Ramos (cell line): ENCODE measurements at regions not wholly inside any gene's neighbourhood (a gene's known extent, or its start where the extent isn't known, plus 50 kb on each side); places are given as distances from the start of the nearest gene placed in this dataset.

Experiments used
- in situ Hi-C: fragments of 300-500 bp; cut with MboI; formaldehyde crosslinking; loops from one replicate; pipeline ENCODE4 v1.14.3; 2022; ENCODE audit warnings: low sequenced_read_pairs; ENCODE audit not compliant: unreplicated experiment

DNA sequence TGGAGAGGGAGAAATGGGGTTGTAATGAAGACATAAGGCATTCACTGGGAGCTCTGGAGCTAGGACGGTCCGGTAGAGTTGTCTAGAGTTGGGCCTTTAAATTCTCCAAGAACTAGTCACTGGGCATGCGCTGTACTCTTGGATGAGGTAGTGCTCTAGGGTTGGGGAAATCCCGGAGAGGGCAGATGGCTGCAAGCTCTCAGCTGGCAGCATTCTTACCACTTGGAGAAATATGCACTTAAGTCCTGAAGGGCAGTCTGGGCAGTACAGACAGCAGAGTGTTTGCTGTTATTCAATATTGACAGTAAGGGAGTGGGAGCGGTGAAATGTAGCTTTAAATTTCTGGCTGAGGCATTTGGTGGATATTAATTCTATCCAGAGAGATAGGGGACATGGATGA, 214.6 kb downstream of the RDH14 start:
- in situ Hi-C loops = no loop called here

DNA sequence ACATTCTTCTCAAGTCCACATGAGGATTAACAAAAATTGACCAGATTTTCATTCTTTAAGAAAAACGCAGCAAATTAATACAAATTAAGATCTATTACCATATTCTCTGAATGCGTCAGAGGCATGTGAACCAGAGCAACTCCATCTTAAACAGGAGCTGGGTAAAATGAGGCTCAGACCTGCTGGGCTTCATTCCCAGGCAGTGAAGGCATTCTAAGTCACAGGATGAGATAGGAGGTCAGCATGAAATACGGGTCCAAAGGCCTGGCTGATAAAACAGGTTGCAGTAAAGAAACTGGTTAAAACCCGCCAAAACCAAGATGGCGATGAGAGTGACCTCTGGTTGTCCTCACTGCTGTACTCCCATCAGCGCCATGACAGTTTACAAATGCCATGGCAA, 217.6 kb downstream of the RDH14 start:
- in situ Hi-C loops = no loop called here

DNA sequence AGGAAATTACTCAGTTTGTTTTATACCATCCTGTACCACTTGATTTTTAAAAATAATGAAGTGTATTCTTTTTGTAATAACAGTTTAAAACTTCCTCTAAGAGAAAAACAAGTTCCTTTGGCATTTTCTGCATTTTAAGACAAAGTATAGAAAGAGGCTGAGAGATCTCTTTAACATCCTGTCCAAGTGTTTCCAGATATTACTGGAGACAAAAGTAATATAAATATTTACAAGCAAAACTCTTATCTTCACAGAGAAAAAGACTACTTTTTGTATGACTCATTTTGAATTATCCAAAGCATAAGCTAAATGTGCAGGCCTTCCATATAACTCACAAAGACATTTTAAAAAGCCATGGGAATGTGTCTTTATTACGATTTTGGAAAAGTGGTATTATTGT, 221.1 kb downstream of the RDH14 start:
- in situ Hi-C loops = no loop called here

DNA sequence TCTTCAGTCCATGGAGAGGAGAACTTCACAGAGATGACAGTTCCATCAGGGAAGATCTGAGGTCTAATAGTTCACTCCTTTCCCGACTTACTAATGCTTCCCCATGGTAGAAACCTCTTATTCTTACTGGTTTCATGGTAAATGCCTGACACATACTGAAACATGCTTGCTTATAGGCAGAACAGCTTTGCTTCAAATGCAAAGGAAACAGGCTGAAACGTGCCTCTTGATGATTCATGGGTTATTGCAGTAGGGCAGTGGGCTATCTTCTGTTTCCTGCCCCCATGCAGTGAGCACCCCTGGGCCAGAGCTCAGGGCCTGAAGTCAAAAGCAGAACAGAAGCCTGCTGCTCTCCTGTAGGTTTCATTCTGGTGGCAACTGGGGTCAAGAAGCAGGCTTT, 223.5 kb downstream of the RDH14 start:
- in situ Hi-C loops = no loop called here

DNA sequence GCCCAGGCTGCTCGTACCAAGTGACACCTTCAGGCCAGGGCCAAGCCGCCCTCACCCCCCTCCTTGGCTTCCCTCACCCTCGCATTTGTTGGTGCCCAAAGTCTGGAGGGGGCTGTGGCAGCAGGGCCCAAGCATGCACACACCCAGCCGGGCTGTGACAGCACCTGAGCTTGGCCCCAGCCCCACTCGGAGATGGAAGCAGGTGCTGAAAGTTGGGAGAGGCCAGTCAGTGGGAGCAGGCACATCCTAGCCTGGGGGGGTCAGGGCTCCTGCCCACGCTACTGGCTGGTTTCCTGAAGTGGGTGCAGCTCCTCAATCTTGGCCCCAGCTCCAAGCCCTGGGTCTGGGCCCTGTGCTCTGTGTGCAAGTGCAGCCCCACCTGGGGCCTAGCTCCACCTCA, 228.0 kb downstream of the RDH14 start:
- in situ Hi-C loops = no loop called here

DNA sequence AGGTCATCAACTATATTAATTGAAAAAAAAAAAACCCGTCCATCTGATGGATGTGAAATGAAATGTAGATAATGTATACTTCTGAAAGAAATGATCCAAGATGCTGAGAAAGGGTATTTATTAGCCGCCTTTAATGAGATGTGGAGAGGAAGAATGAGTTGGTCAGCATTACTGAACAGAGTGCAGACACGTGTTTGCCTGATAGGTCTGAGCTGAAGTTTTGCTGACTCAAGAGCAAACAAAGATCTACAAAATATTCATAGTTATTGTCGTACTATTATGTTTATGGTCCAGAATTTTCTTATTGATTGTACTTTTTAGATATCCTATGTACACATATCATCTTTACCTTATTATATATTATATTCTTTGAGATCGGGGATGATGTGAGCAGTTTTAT, 235.3 kb downstream of the RDH14 start:
- in situ Hi-C loops = no loop called here

DNA sequence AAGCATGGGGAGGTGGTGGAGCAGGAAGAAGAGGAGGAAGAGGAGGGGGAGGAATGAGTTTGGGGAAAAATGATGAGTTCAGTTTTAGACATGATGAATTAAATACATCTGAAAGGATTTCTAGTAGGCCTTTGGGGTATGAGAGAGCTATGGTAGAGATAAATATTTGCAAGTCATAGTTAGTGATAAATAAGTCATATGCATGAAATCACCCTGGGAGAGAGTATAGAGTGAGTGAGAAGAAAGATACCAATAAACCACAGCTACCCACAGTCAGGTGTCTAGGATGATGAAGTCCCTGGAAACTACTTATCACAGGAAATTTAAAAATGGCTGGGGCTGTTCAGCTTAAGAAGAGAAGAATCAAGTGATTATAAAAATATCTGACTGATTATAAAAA, 240.5 kb downstream of the RDH14 start:
- in situ Hi-C loops = no loop called here

DNA sequence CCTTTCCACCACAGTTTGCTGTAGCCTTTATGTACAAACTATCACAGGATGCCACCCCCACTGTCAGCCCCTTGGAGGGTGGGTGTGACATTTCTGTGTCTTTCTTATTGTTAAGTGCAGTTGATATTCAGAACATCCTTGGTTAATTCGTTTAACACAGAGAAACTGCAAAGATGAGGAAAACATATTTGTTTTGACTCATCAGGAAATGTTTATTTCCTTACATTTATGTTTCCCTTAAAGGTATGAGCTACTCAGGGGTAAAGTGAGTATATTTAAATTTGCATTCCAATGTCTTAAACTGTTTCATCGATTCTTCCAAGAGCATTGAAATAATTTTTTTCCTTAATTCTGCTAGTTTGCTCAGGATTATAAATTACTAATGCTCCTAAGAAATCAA, 243.4 kb downstream of the RDH14 start:
- in situ Hi-C loops = no loop called here

DNA sequence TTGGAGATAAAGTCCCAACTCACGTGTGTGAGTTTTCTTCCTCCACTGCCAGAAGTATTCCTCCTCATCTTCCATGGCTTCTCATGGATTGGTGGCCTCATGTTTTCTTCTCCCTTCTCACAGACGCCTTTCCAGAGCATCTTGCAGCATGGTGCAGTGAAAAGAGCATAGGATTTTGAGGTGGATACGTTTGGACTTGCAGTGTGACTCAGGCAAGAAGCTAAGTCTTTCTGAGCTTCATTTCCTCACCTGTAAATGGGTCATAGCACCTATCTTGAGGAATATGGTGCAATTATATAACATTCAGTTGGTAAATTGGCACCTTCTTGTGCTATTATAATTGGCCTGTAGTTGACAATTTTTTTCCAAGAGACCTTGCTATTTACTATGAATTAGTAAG, 247.6 kb downstream of the RDH14 start:
- in situ Hi-C loops = no loop called here

DNA sequence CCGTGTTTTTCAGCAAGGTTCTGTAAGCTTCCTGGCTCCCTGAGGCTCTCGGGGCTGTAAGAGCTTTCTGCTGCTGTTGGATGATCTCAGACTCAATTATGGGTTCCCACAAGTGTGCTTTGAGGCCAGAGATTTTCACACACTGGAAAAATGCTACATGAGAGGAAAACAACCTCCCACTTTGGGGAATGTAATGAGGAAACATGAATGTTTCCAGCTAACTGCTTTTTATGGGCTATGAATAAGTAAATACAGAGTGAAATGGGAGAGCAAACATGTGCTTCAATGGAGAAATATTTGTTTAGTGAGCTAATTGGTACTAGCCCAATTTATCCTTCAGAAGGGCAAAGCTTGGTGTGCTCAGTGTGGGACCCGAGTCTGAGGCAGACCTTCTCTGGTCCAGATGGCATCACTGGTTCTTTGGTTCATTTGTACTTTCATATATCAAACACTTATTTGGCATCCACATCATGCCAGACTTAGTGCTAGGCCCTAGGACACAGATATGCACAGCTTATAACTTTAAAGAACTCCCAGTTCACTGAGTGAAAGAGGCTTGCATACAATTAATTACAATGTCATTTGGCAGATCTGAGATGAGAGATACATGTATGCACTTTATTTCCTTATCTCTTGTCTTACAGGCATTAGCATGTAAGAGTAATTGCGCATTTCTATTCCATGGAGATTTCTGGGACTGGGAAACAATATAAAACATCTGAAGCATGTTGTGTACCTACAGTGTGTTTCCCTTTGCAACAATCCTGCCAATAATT, 248.8 kb downstream of the RDH14 start:
- in situ Hi-C loops = no loop called here

DNA sequence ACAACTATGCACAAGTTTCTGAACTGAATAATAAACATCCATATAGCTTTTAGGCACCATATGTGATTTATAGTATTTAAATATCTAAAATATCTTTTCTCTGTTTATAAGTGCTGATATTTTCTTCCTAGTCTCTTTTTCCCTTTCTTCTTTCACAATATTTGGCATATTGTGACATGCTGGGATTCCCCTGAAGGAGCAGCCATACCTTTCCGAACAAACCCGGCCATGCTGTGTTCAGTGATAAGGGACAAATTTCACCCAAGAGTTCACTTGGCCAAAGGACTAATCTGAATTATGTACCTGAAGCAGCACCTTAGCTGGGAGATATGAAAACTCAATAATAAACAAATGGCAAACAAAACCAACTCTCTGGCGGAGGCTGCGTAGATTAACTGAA, 250.8 kb downstream of the RDH14 start:
- in situ Hi-C loops = no loop called here

DNA sequence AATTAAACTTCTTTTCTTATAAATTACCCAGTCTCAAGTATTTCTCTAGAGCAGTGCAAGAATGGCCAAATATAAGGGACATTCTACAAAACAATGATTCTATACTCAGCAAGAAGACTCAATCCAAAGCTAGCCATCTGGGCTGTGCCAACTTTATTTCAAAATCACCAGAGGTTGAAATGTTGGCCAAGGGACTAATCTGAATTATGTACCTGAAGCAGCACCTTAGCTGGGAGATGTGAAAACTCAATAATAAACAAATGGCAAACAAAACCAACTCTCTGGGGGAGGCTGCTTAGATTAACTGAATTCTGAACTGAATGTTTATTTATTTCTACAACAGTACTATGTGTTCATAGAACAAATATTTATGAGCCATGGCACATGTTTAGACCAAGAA, 251.3 kb downstream of the RDH14 start:
- in situ Hi-C loops = no loop called here

DNA sequence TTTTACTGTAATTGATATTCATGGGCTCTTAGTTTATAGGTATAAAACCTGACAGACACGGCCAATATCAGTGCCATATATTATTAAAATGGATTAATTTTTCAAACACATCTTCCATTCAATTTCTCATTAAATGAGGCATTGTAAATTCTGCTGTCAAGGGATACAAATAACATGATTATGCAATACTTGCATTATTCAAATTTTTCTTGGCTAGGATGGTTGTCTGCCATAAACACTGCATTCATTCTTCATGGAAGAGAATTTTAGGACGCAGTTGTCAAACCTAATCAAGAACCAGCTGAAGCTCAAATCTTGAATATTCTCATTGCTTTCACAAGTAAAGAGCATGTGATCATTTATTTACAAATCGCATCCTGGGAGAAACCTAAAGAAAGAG, 255.6 kb downstream of the RDH14 start:
- in situ Hi-C loops = no loop called here

DNA sequence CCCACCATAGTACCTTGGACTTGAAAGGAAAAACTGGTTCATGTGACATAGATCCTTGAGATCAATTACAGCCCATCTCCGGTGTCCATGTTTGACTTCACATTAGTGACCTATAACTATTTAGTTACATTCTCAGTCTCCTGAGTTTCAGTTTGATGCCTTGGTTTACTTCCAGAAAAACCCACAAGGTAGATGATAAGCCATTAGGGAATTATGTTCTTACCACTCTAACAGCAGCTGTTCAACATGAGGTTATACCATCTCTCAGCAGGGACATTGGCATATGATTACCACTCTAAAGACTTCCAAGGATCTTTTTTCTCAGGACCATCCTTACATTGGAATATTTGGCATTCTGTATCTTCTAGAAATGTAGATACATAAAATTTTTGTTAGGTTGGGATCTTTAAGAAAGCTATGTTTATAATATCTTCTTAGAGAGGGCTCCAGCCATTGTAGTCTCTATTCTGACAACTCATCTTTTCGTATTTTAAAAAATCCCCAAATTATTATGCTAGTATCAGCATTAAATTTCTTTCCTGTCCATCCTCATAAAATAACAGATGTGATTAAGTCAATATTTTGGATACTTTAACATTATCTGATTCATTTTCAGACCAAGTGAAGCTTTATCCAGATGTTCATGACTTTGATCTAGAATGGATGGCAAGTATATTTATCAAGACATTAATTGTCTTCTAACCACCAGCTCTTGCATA, 258.9 kb downstream of the RDH14 start:
- in situ Hi-C loops = no loop called here

DNA sequence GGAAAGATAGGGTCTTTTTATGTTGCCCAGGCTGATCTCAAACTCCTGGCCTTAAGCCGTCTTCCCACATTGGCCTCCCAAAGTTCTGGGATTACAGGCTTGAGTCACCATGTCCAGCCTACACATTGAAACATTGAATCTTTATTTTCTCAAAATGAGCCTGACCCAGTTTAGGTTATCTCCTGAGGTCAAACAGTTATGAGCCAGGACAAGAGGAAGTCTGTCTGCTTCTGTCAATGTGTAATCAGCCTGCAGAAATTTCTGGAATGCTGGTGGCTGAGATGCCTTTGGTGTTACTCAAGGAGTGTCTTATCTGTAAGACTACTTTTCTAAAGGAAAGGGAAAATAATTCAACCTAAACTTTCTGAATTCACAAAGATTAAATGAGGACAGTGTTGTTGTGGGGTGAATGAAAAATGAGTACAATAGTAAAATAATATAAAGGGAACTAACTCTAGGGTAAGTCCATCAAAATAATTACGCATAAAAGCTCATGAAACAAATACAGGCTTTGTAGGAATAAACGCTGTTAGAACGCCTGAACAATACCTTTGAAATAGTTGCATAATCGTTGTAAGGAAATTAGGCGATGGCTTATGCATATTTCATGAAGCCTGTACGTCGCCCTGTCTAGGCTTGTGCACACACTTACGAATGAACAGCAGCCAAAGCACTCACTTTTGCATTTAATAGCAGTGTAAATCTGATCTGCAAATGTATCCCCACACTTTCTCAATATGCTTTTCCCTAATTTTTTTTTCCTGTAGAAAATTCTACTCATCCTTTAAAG, 260.8 kb downstream of the RDH14 start:
- in situ Hi-C loops = no loop called here

DNA sequence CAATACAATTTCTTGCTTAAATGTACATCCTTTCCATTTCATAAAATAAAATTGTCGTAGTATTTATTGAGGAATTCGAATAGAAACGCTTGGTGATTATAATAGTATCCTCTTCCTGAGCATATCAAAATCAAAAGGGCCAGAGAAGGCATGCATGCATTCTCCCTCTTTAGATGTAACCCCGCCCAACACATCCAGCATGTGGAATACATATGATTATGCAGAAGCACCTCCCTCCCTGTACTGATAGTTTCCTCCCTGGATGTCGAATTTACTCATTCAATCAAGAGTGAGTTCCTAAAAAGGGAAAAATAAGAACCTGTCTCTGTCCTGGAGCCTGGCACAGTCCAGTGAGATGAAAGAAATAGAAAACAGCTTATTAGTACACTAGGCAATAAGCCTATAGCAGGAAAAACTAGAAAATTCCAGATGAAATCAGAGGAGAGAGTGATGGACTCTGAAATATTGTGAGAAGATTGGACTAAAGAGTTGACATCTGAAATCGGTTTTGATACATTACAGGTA, 262.9 kb downstream of the RDH14 start:
- in situ Hi-C loops = no loop called here

DNA sequence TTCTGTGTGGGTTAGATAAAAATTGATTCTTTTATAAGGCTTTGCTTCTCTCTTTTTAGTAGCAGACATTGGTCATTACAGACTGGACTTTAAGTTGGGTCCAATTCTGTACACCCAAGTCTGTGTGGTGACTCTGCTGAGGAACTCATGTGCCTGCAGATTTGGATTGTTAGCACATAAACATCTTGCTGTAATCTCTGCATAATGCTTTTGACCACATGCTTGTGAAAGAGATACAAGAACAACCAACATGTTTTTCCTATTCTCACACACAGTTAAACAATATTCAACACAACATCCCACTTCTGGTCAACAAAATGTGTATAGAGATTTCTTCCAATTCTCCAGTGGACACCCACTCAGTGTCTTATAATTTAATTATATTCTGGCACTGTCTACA, 270.1 kb downstream of the RDH14 start:
- in situ Hi-C loops = no loop called here

DNA sequence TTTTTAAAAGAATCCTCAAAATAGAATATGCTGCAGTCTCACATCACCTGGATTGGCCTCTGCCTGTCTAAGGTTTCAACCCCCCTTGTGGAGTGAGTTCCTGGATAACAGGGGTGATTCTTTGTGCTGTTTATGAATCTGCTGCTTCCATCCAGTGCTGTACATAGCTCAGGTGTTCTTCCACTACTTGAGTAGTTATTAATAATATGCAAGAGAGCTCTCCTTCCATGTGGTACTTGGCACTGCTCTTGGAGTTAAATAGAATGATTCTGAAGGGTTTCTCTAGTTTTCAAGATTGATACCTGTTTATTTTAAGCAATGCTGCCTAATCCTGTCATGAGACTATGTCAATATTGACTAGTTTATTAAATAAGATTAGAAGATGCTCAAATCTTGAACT, 273.6 kb downstream of the RDH14 start:
- in situ Hi-C loops = no loop called here

DNA sequence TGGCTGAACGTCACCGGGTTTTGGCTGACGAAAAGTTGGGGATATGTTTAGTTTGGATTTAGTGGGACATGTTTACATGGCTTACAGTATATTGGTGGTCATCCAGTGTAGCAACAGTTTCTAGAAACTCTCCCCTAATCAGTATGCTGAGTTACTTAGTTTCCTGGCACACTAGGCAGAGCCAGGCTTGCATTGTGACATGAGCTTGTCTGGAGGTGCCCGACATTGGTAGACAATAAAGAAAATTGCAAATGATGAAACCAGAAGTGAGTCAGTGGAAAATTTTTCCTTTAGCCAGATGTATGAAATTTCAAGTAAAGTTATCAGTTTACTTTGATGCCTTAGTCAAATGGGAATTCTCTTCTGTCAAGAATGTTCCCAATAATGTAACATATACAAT, 276.1 kb downstream of the RDH14 start:
- in situ Hi-C loops = no loop called here

DNA sequence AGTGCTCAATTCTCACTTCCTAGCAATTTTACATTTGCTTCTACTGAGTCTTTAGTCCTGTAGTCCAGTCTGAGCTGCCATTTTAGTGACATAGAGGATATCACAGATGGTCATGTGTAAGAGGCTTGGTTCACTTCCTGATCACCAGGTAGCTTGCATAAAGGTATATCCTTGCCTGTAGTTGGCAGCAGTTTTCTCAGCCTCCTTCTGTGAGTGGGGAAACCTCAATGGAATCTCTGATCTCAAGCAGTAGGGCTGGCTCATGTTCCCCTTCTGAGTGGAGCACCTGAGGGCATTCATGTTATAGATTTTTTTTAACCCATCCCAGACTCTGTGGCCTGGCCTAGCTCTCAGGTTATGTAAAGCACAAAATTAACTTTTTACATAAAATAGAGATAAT, 278.4 kb downstream of the RDH14 start:
- in situ Hi-C loops = no loop called here

DNA sequence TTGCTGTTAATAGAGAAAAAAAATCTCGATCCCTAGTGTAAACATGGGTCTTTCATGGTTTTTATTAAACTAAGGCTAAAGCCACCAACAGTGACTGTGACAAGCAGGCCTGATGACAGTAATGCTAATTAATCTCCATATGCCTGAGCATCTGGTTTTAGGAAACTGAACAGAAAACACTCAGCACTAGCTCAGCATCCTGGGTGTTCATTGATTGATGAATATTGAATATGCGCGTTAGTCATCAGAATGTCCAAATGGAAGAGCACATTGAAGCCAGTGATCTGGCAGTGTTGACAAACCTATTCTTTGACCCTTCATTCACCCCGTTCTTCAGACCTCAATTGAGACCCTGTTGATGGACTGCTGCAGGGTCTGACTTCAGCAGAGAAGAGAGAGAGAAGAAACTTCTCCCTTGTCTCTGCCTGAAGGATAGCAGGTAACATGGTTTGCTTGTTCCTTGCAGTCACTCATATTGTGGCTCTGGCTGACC, 283.8 kb downstream of the RDH14 start:
- in situ Hi-C loops = no loop called here
